B cell (primary cell): ENCODE measurements at regions not wholly inside any gene's neighbourhood (a gene's known extent, or its start where the extent isn't known, plus 50 kb on each side); places are given as distances from the start of the nearest gene placed in this dataset.

Source experiments
- CTCF ChIP-seq: fragments of 200-600 bp; IDR thresholded peaks from one replicate; pipeline ENCODE4 v1.8.0; 2022; ENCODE audit warnings: antibody characterized with exemption, mild to moderate bottlenecking
- EZH2 ChIP-seq: IDR thresholded peaks from 2 replicates; pipeline ENCODE4 v1.6.1; 2012; ENCODE audit warnings: borderline replicate concordance, low read depth, mild to moderate bottlenecking, moderate library complexity, low read length; ENCODE audit not compliant: insufficient read depth, poor library complexity, severe bottlenecking

- TF ChIP-seq EZH2 (no peak), CTCF (no peak)
Measured at GRCh38 chr14:30385925-30386324, 173.0 kb upstream of the G2E3 start.
